K562 (cell line): ENCODE measurements at regions not wholly inside any gene's neighbourhood (a gene's known extent, or its start where the extent isn't known, plus 50 kb on each side); places are given as distances from the start of the nearest gene placed in this dataset.
A peak's percentile ranks its signal among the peaks of the same experiment; 100 is the strongest.

ENCODE experiments used
- BRF1 ChIP-seq: IDR thresholded peaks from 3 replicates; pipeline ENCODE4 v1.6.1; 2011; ENCODE audit warnings: borderline replicate concordance, mild to moderate bottlenecking; ENCODE audit not compliant: insufficient read length; ENCODE audit errors: extremely low read depth
- CBX2 ChIP-seq: fragments of 200-600 bp; sonication (generic); IDR thresholded peaks from one replicate; pipeline ENCODE4 v1.6.1; 2012; ENCODE audit warnings: mild to moderate bottlenecking, low read length, inconsistent platforms; ENCODE audit not compliant: insufficient read depth, poor library complexity, severe bottlenecking
- GATAD2B ChIP-seq: fragments of 450-650 bp; IDR thresholded peaks from 2 replicates; pipeline ENCODE4 v1.6.1; 2017; ENCODE audit warnings: mild to moderate bottlenecking, borderline replicate concordance
- MCM2 ChIP-seq: fragments of 450-650 bp; IDR thresholded peaks from 2 replicates; pipeline ENCODE4 v1.6.1; 2017; ENCODE audit warnings: low read depth, mild to moderate bottlenecking
- PURB ChIP-seq: sonication (generic); formaldehyde crosslinking; IDR thresholded peaks from 2 replicates; pipeline ENCODE4 v1.9.0; 2021; ENCODE audit warnings: low read depth, mild to moderate bottlenecking, missing genetic modification reagents
- RUNX1 ChIP-seq: sonication (generic); IDR thresholded peaks from 2 replicates; pipeline ENCODE4 v1.6.1; 2016; ENCODE audit warnings: antibody characterized with exemption, low read depth
- SNIP1 ChIP-seq: fragments of 450-650 bp; IDR thresholded peaks from 2 replicates; pipeline ENCODE4 v1.7.1; 2017; ENCODE audit warnings: low read depth, mild to moderate bottlenecking
- TEAD1 ChIP-seq, 2 experiments: fragments of 450-650 bp in 1 of 2; sonication (generic) in 1 of 2; formaldehyde crosslinking; IDR thresholded peaks; 2 replicates each; pipeline versions ENCODE4 v1.4.0 to v1.8.0; 2020 to 2022; ENCODE audit warnings: mild to moderate bottlenecking in 2 of 2, missing genetic modification reagents in 1 of 2
- TGIF2 ChIP-seq: sonication (generic); formaldehyde crosslinking; IDR thresholded peaks from 2 replicates; pipeline ENCODE4 v1.8.1; 2022; ENCODE audit warnings: mild to moderate bottlenecking, missing genetic modification reagents, moderate library complexity
- XRCC5 ChIP-seq: fragments of 200-400 bp; formaldehyde crosslinking; IDR thresholded peaks from 2 replicates; pipeline ENCODE4 v1.6.1; 2017; ENCODE audit warnings: low read depth, mild to moderate bottlenecking, low read length
- ZNF224 ChIP-seq: sonication (generic); formaldehyde crosslinking; IDR thresholded peaks from 2 replicates; pipeline ENCODE4 v1.8.0; 2022; ENCODE audit warnings: mild to moderate bottlenecking, missing genetic modification reagents
- TF ChIP-seq, protein P1 (sequence below): fragments of 250-450 bp; sonication (Bioruptor Pico); IDR thresholded peaks from 2 replicates; pipeline ENCODE4 v1.8.0; 2022; ENCODE audit warnings: moderate library complexity, mild to moderate bottlenecking, inconsistent platforms
- TF ChIP-seq, protein P2 (sequence below): fragments of 450-650 bp; formaldehyde crosslinking; IDR thresholded peaks from 2 replicates; pipeline ENCODE4 v1.4.0; 2020; ENCODE audit warnings: mild to moderate bottlenecking, mixed read lengths
- TF ChIP-seq, protein P3 (sequence below): fragments of 450-650 bp; IDR thresholded peaks from 2 replicates; pipeline ENCODE4 v1.6.1; 2016
- TF ChIP-seq, protein P4 (sequence below): IDR thresholded peaks from 2 replicates; pipeline ENCODE4 v1.6.1; 2016; ENCODE audit warnings: missing genetic modification characterization, missing compliant biosample characterization
- TF ChIP-seq, protein P5 (sequence below): sonication (generic); formaldehyde crosslinking; IDR thresholded peaks from 2 replicates; pipeline ENCODE4 v1.4.0; 2020; ENCODE audit warnings: mild to moderate bottlenecking, missing genetic modification reagents

DNA sequence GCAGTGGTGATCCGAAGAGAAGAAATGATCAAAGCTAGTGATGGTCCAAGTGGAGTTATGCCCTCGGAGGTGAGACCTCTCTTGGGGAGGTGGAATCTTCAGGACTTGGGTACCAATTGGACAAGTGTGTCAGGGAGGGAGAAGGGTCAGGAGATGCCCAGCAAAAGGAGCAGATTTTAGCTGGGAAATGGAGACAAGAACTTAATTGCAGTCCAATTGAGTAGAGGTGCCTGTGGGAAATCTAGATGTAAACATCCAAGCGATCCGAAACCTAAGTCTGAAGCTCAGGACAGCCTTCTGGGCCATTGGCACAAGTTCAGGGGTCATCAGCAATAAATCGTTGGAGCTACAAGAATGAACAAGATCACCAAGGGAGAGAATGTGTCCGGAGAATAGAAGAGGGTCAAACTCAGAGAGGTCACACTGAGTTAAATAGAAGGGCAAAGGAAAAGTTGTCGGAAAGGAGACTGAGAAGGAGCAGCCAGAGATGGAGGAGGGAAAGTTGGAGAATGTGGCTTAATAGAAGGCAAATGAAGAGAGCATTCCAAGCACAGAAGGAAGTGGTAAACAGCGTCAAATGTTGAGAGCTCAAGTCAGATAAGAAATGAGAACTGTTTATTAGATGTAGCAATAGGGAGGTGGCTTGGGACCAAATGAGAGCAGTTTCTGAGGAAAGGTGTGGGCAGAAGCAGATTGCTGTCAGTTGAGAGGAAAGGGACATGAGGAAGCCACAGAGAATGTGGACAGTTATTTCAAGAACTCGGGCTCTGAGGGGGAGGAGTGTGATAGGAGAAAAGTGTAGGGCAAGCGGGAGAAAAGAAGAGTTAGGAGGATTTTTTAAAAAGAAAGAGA, 64.2 kb upstream of the FNDC3B start (continued):
- TF ChIP-seq, protein P1, sequence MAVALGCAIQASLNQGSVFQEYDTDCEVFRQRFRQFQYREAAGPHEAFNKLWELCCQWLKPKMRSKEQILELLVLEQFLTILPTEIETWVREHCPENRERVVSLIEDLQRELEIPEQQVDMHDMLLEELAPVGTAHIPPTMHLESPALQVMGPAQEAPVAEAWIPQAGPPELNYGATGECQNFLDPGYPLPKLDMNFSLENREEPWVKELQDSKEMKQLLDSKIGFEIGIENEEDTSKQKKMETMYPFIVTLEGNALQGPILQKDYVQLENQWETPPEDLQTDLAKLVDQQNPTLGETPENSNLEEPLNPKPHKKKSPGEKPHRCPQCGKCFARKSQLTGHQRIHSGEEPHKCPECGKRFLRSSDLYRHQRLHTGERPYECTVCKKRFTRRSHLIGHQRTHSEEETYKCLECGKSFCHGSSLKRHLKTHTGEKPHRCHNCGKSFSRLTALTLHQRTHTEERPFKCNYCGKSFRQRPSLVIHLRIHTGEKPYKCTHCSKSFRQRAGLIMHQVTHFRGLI (CRISPR knock-in tag): no peak
- no peak for TF ChIP-seq CBX2
- TF ChIP-seq MCM2: no peak
- TF ChIP-seq, protein P2, sequence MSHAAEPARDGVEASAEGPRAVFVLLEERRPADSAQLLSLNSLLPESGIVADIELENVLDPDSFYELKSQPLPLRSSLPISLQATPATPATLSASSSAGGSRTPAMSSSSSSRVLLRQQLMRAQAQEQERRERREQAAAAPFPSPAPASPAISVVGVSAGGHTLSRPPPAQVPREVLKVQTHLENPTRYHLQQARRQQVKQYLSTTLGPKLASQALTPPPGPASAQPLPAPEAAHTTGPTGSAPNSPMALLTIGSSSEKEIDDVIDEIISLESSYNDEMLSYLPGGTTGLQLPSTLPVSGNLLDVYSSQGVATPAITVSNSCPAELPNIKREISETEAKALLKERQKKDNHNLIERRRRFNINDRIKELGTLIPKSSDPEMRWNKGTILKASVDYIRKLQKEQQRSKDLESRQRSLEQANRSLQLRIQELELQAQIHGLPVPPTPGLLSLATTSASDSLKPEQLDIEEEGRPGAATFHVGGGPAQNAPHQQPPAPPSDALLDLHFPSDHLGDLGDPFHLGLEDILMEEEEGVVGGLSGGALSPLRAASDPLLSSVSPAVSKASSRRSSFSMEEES (CRISPR knock-in tag): no peak
- no peak for TF ChIP-seq SNIP1
- TF ChIP-seq TEAD1 (CRISPR knock-in tag; IDR thresholded peaks at IDR 0.05): peak; percentile 27 to 43; a peak in 1 of 4 replicates
- TF ChIP-seq, protein P3, sequence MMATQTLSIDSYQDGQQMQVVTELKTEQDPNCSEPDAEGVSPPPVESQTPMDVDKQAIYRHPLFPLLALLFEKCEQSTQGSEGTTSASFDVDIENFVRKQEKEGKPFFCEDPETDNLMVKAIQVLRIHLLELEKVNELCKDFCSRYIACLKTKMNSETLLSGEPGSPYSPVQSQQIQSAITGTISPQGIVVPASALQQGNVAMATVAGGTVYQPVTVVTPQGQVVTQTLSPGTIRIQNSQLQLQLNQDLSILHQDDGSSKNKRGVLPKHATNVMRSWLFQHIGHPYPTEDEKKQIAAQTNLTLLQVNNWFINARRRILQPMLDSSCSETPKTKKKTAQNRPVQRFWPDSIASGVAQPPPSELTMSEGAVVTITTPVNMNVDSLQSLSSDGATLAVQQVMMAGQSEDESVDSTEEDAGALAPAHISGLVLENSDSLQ: 0 out of 2 replicates have a peak, but pooled peaks have one; percentile 56
- no peak for TF ChIP-seq RUNX1
- TF ChIP-seq PURB (CRISPR knock-in tag): no peak
- TF ChIP-seq BRF1: no peak
- no peak for TF ChIP-seq GATAD2B
- TF ChIP-seq, protein P4, sequence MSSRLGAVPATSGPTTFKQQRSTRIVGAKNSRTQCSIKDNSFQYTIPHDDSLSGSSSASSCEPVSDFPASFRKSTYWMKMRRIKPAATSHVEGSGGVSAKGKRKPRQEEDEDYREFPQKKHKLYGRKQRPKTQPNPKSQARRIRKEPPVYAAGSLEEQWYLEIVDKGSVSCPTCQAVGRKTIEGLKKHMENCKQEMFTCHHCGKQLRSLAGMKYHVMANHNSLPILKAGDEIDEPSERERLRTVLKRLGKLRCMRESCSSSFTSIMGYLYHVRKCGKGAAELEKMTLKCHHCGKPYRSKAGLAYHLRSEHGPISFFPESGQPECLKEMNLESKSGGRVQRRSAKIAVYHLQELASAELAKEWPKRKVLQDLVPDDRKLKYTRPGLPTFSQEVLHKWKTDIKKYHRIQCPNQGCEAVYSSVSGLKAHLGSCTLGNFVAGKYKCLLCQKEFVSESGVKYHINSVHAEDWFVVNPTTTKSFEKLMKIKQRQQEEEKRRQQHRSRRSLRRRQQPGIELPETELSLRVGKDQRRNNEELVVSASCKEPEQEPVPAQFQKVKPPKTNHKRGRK (tag): no peak
- TF ChIP-seq XRCC5: no peak
- TF ChIP-seq TGIF2 (CRISPR knock-in tag): no peak
- no peak for TF ChIP-seq ZNF224 (CRISPR knock-in tag)
- TF ChIP-seq, protein P5, sequence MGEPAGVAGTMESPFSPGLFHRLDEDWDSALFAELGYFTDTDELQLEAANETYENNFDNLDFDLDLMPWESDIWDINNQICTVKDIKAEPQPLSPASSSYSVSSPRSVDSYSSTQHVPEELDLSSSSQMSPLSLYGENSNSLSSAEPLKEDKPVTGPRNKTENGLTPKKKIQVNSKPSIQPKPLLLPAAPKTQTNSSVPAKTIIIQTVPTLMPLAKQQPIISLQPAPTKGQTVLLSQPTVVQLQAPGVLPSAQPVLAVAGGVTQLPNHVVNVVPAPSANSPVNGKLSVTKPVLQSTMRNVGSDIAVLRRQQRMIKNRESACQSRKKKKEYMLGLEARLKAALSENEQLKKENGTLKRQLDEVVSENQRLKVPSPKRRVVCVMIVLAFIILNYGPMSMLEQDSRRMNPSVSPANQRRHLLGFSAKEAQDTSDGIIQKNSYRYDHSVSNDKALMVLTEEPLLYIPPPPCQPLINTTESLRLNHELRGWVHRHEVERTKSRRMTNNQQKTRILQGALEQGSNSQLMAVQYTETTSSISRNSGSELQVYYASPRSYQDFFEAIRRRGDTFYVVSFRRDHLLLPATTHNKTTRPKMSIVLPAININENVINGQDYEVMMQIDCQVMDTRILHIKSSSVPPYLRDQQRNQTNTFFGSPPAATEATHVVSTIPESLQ (CRISPR knock-in tag): no peak
